ENCODE measurements at regions not wholly inside any gene's neighbourhood (a gene's known extent, or its start where the extent isn't known, plus 50 kb on each side); places are given as distances from the start of the nearest gene placed in this dataset.

- no peak for DNase-seq (ENCODE audit: low read depth in 2 of 2)
Observed at GRCh38 chr5:20446121-20446520, 458.1 kb upstream of the CDH18 start.

GRCh38 chr5:20445326-20445860 lies 457.4 kb upstream of the CDH18 start:
- DNase-seq (ENCODE audit: low read depth in 2 of 2) = no peak

- no peak for DNase-seq (ENCODE audit: low read depth in 2 of 2)
Observed at GRCh38 chr5:20434786-20435185, 446.8 kb upstream of the CDH18 start.

DNA sequence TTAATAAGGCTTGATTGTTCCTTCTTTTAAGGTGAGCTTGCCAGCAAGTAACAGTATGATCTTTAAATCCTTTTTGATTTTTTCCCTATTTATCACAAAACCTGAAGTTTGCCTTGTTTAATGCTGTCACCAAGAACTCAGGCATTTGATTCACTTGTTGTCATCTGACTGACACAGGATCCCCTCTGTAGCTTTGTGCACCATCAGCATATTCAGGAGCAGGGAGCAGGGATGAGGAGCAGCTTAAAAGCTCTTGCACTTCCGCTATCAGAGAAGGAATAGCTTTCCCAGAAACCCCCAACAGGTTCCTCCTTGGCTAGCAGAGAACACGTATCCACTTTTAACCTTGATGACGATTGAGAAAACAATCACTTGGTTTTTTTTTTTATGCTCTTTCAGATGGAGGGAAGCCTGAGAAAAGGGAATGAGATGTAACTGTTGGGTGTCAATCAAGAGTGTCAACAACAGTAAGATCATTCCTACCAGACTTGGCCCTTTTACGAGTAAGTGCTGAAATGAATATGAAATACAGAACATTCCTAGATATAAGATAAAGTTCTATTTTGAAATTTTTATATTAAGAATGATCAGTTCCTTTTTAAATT lies 433.1 kb upstream of the CDH18 start:
- no peak for DNase-seq (ENCODE audit: low read depth in 2 of 2)
